Thyroid gland (tissue), 4 donors: ENCODE measurements at regions not wholly inside any gene's neighbourhood (a gene's known extent, or its start where the extent isn't known, plus 50 kb on each side); places are given as distances from the start of the nearest gene placed in this dataset.

Experiments
- POLR2A ChIP-seq, 2 donors: fragments of 450-650 bp; IDR thresholded peaks; one replicate each; pipeline ENCODE4 v1.6.1; 2017; ENCODE audit warnings: antibody characterized with exemption in 2 of 2, mild to moderate bottlenecking in 2 of 2, moderate library complexity in 1 of 2
- TF ChIP-seq, protein P1 (sequence below), 6 experiments: fragments of 200-600 bp in 3 of 6; fragments of 450-650 bp in 3 of 6; sonication (generic) in 3 of 6; IDR thresholded peaks; one replicate each; pipeline ENCODE4 v1.5.1; 2016 to 2019; ENCODE audit warnings: antibody characterized with exemption in 6 of 6, mild to moderate bottlenecking in 2 of 6, inconsistent platforms in 1 of 6, moderate library complexity in 1 of 6

DNA sequence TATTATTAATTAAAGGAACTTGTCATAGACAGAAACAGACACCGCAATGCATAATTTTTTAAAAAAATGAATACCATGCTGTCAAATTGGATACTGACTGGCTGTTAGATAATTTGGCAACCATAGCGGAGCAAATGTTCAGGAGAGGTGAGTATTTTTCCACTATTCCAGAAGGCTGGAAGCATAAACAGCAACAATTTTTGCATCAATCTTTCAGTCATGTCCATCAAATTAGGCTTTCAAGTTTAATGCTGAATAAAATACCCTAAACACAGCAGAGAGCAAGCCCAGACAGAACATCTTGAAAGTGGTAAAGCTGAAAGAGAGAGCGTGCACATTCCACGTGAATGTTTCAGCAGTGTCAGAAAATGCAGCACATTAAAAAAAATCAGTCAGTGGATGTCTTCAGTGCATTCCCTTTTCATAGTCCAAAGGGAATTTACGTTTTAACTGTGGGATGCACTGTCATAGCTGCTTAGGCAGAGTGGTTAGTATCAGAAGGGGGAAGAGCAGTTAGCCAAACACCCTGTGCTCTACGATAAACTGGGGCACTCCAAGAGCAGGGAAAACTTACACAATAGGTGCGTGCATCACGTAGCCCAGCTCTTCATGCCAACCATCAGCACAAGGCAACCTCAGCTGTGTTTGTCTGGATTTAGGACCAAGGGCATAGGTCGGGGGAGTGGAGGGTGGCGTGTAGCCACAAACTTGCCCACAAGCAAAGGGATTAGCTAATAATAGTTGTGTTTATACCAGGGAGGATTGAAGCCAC lies 116.2 kb upstream of the STMND1 start:
- TF ChIP-seq, protein P1, sequence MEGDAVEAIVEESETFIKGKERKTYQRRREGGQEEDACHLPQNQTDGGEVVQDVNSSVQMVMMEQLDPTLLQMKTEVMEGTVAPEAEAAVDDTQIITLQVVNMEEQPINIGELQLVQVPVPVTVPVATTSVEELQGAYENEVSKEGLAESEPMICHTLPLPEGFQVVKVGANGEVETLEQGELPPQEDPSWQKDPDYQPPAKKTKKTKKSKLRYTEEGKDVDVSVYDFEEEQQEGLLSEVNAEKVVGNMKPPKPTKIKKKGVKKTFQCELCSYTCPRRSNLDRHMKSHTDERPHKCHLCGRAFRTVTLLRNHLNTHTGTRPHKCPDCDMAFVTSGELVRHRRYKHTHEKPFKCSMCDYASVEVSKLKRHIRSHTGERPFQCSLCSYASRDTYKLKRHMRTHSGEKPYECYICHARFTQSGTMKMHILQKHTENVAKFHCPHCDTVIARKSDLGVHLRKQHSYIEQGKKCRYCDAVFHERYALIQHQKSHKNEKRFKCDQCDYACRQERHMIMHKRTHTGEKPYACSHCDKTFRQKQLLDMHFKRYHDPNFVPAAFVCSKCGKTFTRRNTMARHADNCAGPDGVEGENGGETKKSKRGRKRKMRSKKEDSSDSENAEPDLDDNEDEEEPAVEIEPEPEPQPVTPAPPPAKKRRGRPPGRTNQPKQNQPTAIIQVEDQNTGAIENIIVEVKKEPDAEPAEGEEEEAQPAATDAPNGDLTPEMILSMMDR (IDR thresholded peaks at IDR 0.05) = no peak
- TF ChIP-seq POLR2A (IDR thresholded peaks at IDR 0.05) = no peak
